ENCODE measurements at regions not wholly inside any gene's neighbourhood (a gene's known extent, or its start where the extent isn't known, plus 50 kb on each side); places are given as distances from the start of the nearest gene placed in this dataset.

GRCh38 chr4:75302648-75303047 lies 211.6 kb downstream of the RCHY1 start:
- WGBS, 2 donors: 63 to 91% methylated on average over 2 of the region's 2 CpGs

GRCh38 chr4:75289914-75290582 lies 224.2 kb downstream of the RCHY1 start:
- DNase-seq: peak; percentile 19
- 44 to 47% methylated on average over 7 of the region's 7 CpGs for WGBS, 2 donors

More at GRCh38 chr4:75302648-75303047, 211.6 kb downstream of the RCHY1 start:
- intact Hi-C loops (cut with DNase I; ENCODE audit: low total_unique reads): no loop called here
- TF ChIP-seq POLR2A (IDR thresholded peaks at IDR 0.05) (no peak), CTCF (IDR thresholded peaks at IDR 0.05) (no peak)
- Histone ChIP-seq H3K27ac (no peak overlapping the region), H3K36me3 (ENCODE audit: low read depth, missing control alignments) (no peaks in the 10 kb centered on the region), H3K4me1 (no peaks in the 10 kb centered on the region), H3K27me3 (no peaks in the 10 kb centered on the region), H3K4me3 (no peak overlapping the region), H3K9me3 (no peaks in the 10 kb centered on the region)
- no peak for DNase-seq

GRCh38 chr4:75287738-75288517 lies 226.3 kb downstream of the RCHY1 start:
- no peak for TF ChIP-seq CTCF (IDR thresholded peaks at IDR 0.05)
- no peak for TF ChIP-seq POLR2A (IDR thresholded peaks at IDR 0.05)
- Histone ChIP-seq H3K27me3 (no peaks in the 10 kb centered on the region), H3K4me1 (no peaks in the 10 kb centered on the region), H3K4me3 (no peak overlapping the region), H3K27ac (peak overlapping the region in 1 of 2 donors; percentile 28), H3K36me3 (ENCODE audit: low read depth, missing control alignments) (no peaks in the 10 kb centered on the region), H3K9me3 (no peaks in the 10 kb centered on the region)
- intact Hi-C loops (cut with DNase I; ENCODE audit: low total_unique reads): no loop called here
- peak; percentile 15 for DNase-seq
- WGBS, 2 donors: 38 to 54% methylated on average over 8 of the region's 8 CpGs

More at GRCh38 chr4:75289914-75290582, 224.2 kb downstream of the RCHY1 start:
- peak in 1 of 3 experiments; percentile 25 for TF ChIP-seq CTCF (IDR thresholded peaks at IDR 0.05)
- no peak for TF ChIP-seq POLR2A (IDR thresholded peaks at IDR 0.05)
- H3K36me3 ChIP-seq (ENCODE audit: low read depth, missing control alignments): no peaks in the 10 kb centered on the region
- H3K4me3 ChIP-seq: no peak overlapping the region
- no peaks in the 10 kb centered on the region for H3K4me1 ChIP-seq
- intact Hi-C loops (cut with DNase I; ENCODE audit: low total_unique reads): no loop called here
- H3K27ac ChIP-seq: no peak overlapping the region
- no peaks in the 10 kb centered on the region for H3K9me3 ChIP-seq
- no peaks in the 10 kb centered on the region for H3K27me3 ChIP-seq

- H3K27me3 ChIP-seq: no peaks in the 10 kb centered on the region
- H3K4me3 ChIP-seq: no peak overlapping the region
- DNase-seq: no peak
- intact Hi-C loops (cut with DNase I; ENCODE audit: low total_unique reads): no loop called here
- no peaks in the 10 kb centered on the region for H3K36me3 ChIP-seq (ENCODE audit: low read depth, missing control alignments)
- H3K27ac ChIP-seq: no peak overlapping the region
- no peaks in the 10 kb centered on the region for H3K9me3 ChIP-seq
- WGBS, 2 donors: 82 to 97% methylated on average over 2 of the region's 2 CpGs
- no peak for TF ChIP-seq CTCF (IDR thresholded peaks at IDR 0.05)
- no peak for TF ChIP-seq POLR2A (IDR thresholded peaks at IDR 0.05)
- H3K4me1 ChIP-seq: no peaks in the 10 kb centered on the region
Measured at GRCh38 chr4:75285837-75286236, 228.4 kb downstream of the RCHY1 start.

Measured in testis (tissue), 2 donors.